H9 (cell line): ENCODE measurements at regions not wholly inside any gene's neighbourhood (a gene's known extent, or its start where the extent isn't known, plus 50 kb on each side); places are given as distances from the start of the nearest gene placed in this dataset.

Experiments used
- DNase-seq: peaks from one replicate; pipeline ENCODE4 v3.0.0-alpha.2; 2017
- H2AFZ ChIP-seq: one replicate; pipeline ENCODE4 v1.6.1; 2013; ENCODE audit warnings: mild to moderate bottlenecking, low read length, control low read depth, moderate library complexity
- H2AK5ac ChIP-seq: 2 replicates; pipeline ENCODE4 v1.6.1; 2013; ENCODE audit warnings: low read length, control low read depth, mixed read lengths; ENCODE audit not compliant: insufficient read length
- H2BK120ac ChIP-seq: one replicate; pipeline ENCODE4 v1.6.1; 2013; ENCODE audit warnings: low read depth, mild to moderate bottlenecking, low read length, control low read depth, inconsistent platforms; ENCODE audit not compliant: poor library complexity, severe bottlenecking
- H2BK12ac ChIP-seq: 2 replicates; pipeline ENCODE4 v1.6.1; 2013; ENCODE audit warnings: low read length, control low read depth, mixed read lengths, low read depth; ENCODE audit not compliant: insufficient read length
- H2BK15ac ChIP-seq: 2 replicates; pipeline ENCODE4 v1.6.1; 2013; ENCODE audit warnings: low read depth, low read length, control low read depth
- H2BK20ac ChIP-seq: one replicate; pipeline ENCODE4 v1.6.1; 2013; ENCODE audit warnings: low read depth, mild to moderate bottlenecking, low read length, control low read depth, inconsistent platforms; ENCODE audit not compliant: poor library complexity, severe bottlenecking
- H2BK5ac ChIP-seq: 2 replicates; pipeline ENCODE4 v1.6.1; 2013; ENCODE audit warnings: low read length, control low read depth, mixed read lengths; ENCODE audit not compliant: insufficient read length
- H3K14ac ChIP-seq: 2 replicates; pipeline ENCODE4 v1.6.1; 2013; ENCODE audit warnings: low read length, control low read depth; ENCODE audit not compliant: insufficient read depth
- H3K18ac ChIP-seq: 2 replicates; pipeline ENCODE4 v1.6.1; 2013; ENCODE audit warnings: low read depth, mild to moderate bottlenecking, mixed read lengths, low read length, control low read depth; ENCODE audit not compliant: insufficient read length
- H3K23ac ChIP-seq: 2 replicates; pipeline ENCODE4 v1.6.1; 2013; ENCODE audit warnings: low read length, control low read depth, mixed read lengths, low read depth; ENCODE audit not compliant: insufficient read length
- H3K23me2 ChIP-seq: 2 replicates; pipeline ENCODE4 v1.6.1; 2013; ENCODE audit warnings: low read depth, mild to moderate bottlenecking, mixed read lengths, low read length, control low read depth; ENCODE audit not compliant: insufficient read length, poor library complexity, severe bottlenecking
- H3K27ac ChIP-seq: 2 replicates; pipeline ENCODE4 v1.5.1; 2013; ENCODE audit warnings: low read length, control low read depth, mixed read lengths, low read depth; ENCODE audit not compliant: insufficient read length
- H3K27me3 ChIP-seq: 2 replicates; pipeline ENCODE4 v1.6.1; 2013; ENCODE audit warnings: low read length, control low read depth, inconsistent platforms; ENCODE audit not compliant: insufficient read depth
- H3K4ac ChIP-seq: 2 replicates; pipeline ENCODE4 v1.6.1; 2013; ENCODE audit warnings: low read depth, mild to moderate bottlenecking, control low read depth, inconsistent platforms, low read length, moderate library complexity
- H3K4me1 ChIP-seq: 2 replicates; pipeline ENCODE4 v1.6.1; 2013; ENCODE audit warnings: low read length, control low read depth, inconsistent platforms; ENCODE audit not compliant: insufficient read depth
- H3K4me2 ChIP-seq: 2 replicates; pipeline ENCODE4 v1.6.1; 2013; ENCODE audit warnings: low read length, control low read depth, mixed read lengths; ENCODE audit not compliant: insufficient read length, insufficient read depth
- H3K56ac ChIP-seq: 2 replicates; pipeline ENCODE4 v1.6.1; 2013; ENCODE audit warnings: low read depth, mild to moderate bottlenecking, mixed read lengths, low read length, control low read depth; ENCODE audit not compliant: insufficient read length
- H3K79me1 ChIP-seq: 2 replicates; pipeline ENCODE4 v1.6.1; 2013; ENCODE audit warnings: low read depth, mild to moderate bottlenecking, moderate library complexity, low read length, control low read depth, inconsistent platforms; ENCODE audit not compliant: insufficient read depth, poor library complexity, severe bottlenecking
- H3K79me2 ChIP-seq: 2 replicates; pipeline ENCODE4 v1.6.1; 2013; ENCODE audit warnings: low read length, control low read depth, inconsistent platforms; ENCODE audit not compliant: insufficient read depth
- H3K9ac ChIP-seq: 2 replicates; pipeline ENCODE4 v1.6.1; 2013; ENCODE audit warnings: low read length, control low read depth, mixed read lengths; ENCODE audit not compliant: insufficient read length; ENCODE audit errors: extremely low read depth
- H3K9me3 ChIP-seq: one replicate; pipeline ENCODE4 v1.6.1; 2013; ENCODE audit warnings: low read depth, low read length, inconsistent platforms; ENCODE audit not compliant: control insufficient read depth
- H3T11ph ChIP-seq: one replicate; pipeline ENCODE4 v1.6.1; 2013; ENCODE audit warnings: mild to moderate bottlenecking, low read length, control low read depth, inconsistent platforms
- H4K20me1 ChIP-seq: one replicate; pipeline ENCODE4 v1.6.1; 2013; ENCODE audit not compliant: control insufficient read depth, insufficient read length, insufficient read depth
- H4K5ac ChIP-seq: 2 replicates; pipeline ENCODE4 v1.6.1; 2013; ENCODE audit warnings: low read depth, mild to moderate bottlenecking, mixed read lengths, low read length, control low read depth; ENCODE audit not compliant: insufficient read length
- H4K8ac ChIP-seq: replicated peaks from 2 replicates; pipeline ENCODE4 v1.6.1; 2013; ENCODE audit warnings: low read length, control low read depth, mixed read lengths, low read depth; ENCODE audit not compliant: insufficient read length
- H4K91ac ChIP-seq: 2 replicates; pipeline ENCODE4 v1.6.1; 2013; ENCODE audit warnings: low read depth, mild to moderate bottlenecking, moderate library complexity, mixed read lengths, low read length, control low read depth; ENCODE audit not compliant: insufficient read length
- H3K27ac Mint-ChIP-seq, 3 experiments: 2 replicates in 2 of 3; 3 replicates in 1 of 3; pipeline ENCODE4 v1.8.0; 2020 to 2021; ENCODE audit warnings: mixed read lengths in 3 of 3, mild to moderate bottlenecking in 1 of 3, moderate library complexity in 1 of 3
- H3K27me3 Mint-ChIP-seq: 2 replicates; pipeline ENCODE4 v1.8.0; 2021; ENCODE audit warnings: low read depth, mild to moderate bottlenecking, moderate library complexity, mixed read lengths
- H3K36me3 Mint-ChIP-seq, 3 experiments: 2 replicates in 2 of 3; 3 replicates in 1 of 3; pipeline ENCODE4 v1.8.0; 2020 to 2021; ENCODE audit warnings: low read depth in 3 of 3, mixed read lengths in 3 of 3; ENCODE audit not compliant: insufficient read depth in 1 of 3
- H3K4me1 Mint-ChIP-seq, 2 experiments: 2 replicates each; pipeline ENCODE4 v1.8.0; 2020; ENCODE audit warnings: mixed read lengths in 2 of 2
- H3K4me3 Mint-ChIP-seq, 2 experiments: 2 replicates in 1 of 2; 3 replicates in 1 of 2; pipeline ENCODE4 v1.8.0; 2020 to 2021; ENCODE audit warnings: mild to moderate bottlenecking in 2 of 2, mixed read lengths in 2 of 2, moderate library complexity in 1 of 2
- H3K9me3 Mint-ChIP-seq, 2 experiments: 2 replicates in 1 of 2; 3 replicates in 1 of 2; pipeline ENCODE4 v1.8.0; 2020; ENCODE audit warnings: mild to moderate bottlenecking in 2 of 2, mixed read lengths in 2 of 2, moderate library complexity in 1 of 2
- CTCF ChIP-seq: fragments of 200-600 bp; sonication (generic); conservative IDR thresholded peaks from 3 replicates; pipeline ENCODE4 v1.8.0; 2021; ENCODE audit warnings: antibody characterized with exemption, mild to moderate bottlenecking
- WGBS: extraction: QIAGEN DNeasy Blood & Tissue Kit; methylation state at CpG from one replicate; pipeline ENCODE4 v1.1.7; 2013; ENCODE audit warnings: missing lambda C conversion rate, low lambda C conversion rate, mixed read lengths; ENCODE audit not compliant: insufficient read length; ENCODE audit errors: extremely low coverage; 5-methylcytosine and 5-hydroxymethylcytosine counted together

DNA sequence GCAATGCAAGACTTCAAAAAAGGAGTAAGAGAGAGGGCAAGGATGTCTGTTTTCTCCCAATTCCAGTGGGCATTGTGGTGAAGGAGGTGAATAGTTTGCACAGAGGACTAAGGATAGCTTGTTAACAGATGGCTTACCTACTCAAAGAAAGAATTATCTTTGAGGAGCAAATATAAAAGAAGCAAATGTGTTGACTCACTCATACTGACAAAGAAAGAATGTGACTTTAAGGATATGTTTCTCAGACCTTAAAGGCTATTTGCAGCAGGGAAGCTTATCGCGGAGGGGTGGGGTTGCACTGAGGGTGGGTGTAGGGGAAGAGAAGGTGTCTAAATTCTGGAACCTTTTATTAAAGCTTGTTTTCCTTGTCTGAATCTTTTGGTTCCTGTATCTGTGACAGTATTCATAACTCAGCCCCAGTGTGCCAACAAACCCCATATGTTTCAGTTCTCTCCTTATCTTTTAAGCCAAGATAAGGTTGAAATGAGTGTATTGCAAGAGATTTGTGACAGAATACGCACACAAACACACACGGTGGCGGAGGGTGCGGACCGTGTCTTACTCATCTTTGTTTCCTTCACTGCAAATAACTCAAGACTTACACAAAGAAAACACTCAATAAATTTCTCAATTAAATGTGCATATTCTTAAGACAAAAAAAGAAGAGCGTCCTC is 146.4 kb upstream of the ARID2 start:
- no peak overlapping the region for H3K23ac ChIP-seq
- no peak overlapping the region for H2BK120ac ChIP-seq
- no peak overlapping the region for H2BK5ac ChIP-seq
- no peaks in the 10 kb centered on the region for H3K27me3 ChIP-seq
- no peaks in the 10 kb centered on the region for H3K36me3 Mint-ChIP-seq
- peaks cover 0 to 7% of the 10 kb centered on the region in 2 experiments; a peak in 1 of 5 replicates for H3K9me3 Mint-ChIP-seq
- H3K56ac ChIP-seq, result no peak overlapping the region
- no peak overlapping the region for H3K18ac ChIP-seq
- no peak overlapping the region for H2AK5ac ChIP-seq
- H4K20me1 ChIP-seq, result no peaks in the 10 kb centered on the region
- H2BK15ac ChIP-seq, result no peak overlapping the region
- H4K91ac ChIP-seq, result no peak overlapping the region
- no peaks in the 10 kb centered on the region for H3K27me3 Mint-ChIP-seq
- no peaks in the 10 kb centered on the region for H3K23me2 ChIP-seq
- H2BK20ac ChIP-seq, result no peak overlapping the region
- no peak overlapping the region for H3T11ph ChIP-seq
- H3K27ac ChIP-seq, result no peak overlapping the region
- no peaks in the 10 kb centered on the region for H3K9me3 ChIP-seq
- DNase-seq, result no peak
- H3K14ac ChIP-seq, result no peak overlapping the region
- H4K8ac ChIP-seq, result no peak overlapping the region
- H3K4ac ChIP-seq, result no peak overlapping the region
- no peak overlapping the region for H3K27ac Mint-ChIP-seq
- WGBS, result no CpG with 5 or more reads among the region's 8 CpGs
- H3K4me3 Mint-ChIP-seq, result no peak overlapping the region
- H2BK12ac ChIP-seq, result no peak overlapping the region
- H3K9ac ChIP-seq, result no peak overlapping the region
- no peak overlapping the region for H2AFZ ChIP-seq
- no peaks in the 10 kb centered on the region for H3K4me1 Mint-ChIP-seq
- no peaks in the 10 kb centered on the region for H3K79me2 ChIP-seq
- no peaks in the 10 kb centered on the region for H3K79me1 ChIP-seq
- no peak for TF ChIP-seq CTCF
- no peaks in the 10 kb centered on the region for H3K4me1 ChIP-seq
- no peak overlapping the region for H3K4me2 ChIP-seq
- H4K5ac ChIP-seq, result no peak overlapping the region
